MM.1S (cell line): ENCODE measurements at regions not wholly inside any gene's neighbourhood (a gene's known extent, or its start where the extent isn't known, plus 50 kb on each side); places are given as distances from the start of the nearest gene placed in this dataset.

Experiments used
- CTCF ChIP-seq: fragments of 300-600 bp; sonication (generic); IDR thresholded peaks from 2 replicates; pipeline ENCODE4 v1.5.1; 2016; ENCODE audit warnings: antibody characterized with exemption, low read length, mixed read lengths
- EZH2 ChIP-seq: fragments of 300-600 bp; sonication (generic); optimal IDR thresholded peaks from 2 replicates; pipeline ENCODE3; 2017; ENCODE audit warnings: low read depth, mild to moderate bottlenecking, antibody characterized with exemption, low read length, mixed read lengths
- EZH2phosphoT487 ChIP-seq: fragments of 300-600 bp; sonication (generic); IDR thresholded peaks from 2 replicates; pipeline ENCODE4 v1.6.1; 2018; ENCODE audit warnings: antibody characterized with exemption, low read length

DNA sequence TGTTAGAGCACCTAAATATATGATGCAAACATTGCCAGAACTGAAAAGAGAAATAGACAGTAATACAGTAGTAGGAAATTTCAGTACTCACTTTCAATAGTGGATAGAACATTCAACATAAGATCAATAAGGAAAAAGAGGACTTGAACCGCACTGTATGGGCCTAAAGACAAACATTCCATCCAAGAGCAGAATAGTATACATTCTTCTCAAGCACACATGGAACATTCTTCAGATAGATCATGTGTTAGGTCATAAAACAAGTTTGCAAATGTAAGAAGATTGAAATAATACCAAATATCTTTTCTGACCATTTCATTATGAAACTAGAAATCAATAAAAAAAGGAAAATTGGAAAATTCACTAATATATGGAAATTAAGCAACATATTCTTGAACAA is 185.4 kb upstream of the FOXP2 start:
- TF ChIP-seq CTCF (no peak), EZH2phosphoT487 (no peak), EZH2 (no peak)
